Gastroesophageal sphincter (tissue), 3 donors: ENCODE measurements at regions not wholly inside any gene's neighbourhood (a gene's known extent, or its start where the extent isn't known, plus 50 kb on each side); places are given as distances from the start of the nearest gene placed in this dataset.

Source experiments
- CTCF ChIP-seq, 4 experiments: fragments of 200-600 bp in 2 of 4; fragments of 450-650 bp in 2 of 4; sonication (generic) in 1 of 4; IDR thresholded peaks; one replicate each; pipeline ENCODE4 v1.5.1; 2017 to 2019; ENCODE audit warnings: antibody characterized with exemption in 4 of 4, mild to moderate bottlenecking in 2 of 4, moderate library complexity in 2 of 4
- POLR2A ChIP-seq, 2 donors: fragments of 450-650 bp; IDR thresholded peaks; one replicate each; pipeline ENCODE4 v1.6.1; 2017; ENCODE audit warnings: antibody characterized with exemption in 2 of 2, mild to moderate bottlenecking in 2 of 2, moderate library complexity in 1 of 2
- POLR2AphosphoS5 ChIP-seq: sonication (generic); formaldehyde crosslinking; IDR thresholded peaks from one replicate; pipeline ENCODE4 v1.6.1; 2017; ENCODE audit warnings: antibody characterized with exemption

GRCh38 chr5:43873791-43874190, 270.8 kb downstream of the NNT start:
- no peak for TF ChIP-seq POLR2AphosphoS5
- TF ChIP-seq CTCF (IDR thresholded peaks at IDR 0.05): no peak
- TF ChIP-seq POLR2A (IDR thresholded peaks at IDR 0.05): no peak
